ENCODE measurements at regions not wholly inside any gene's neighbourhood (a gene's known extent, or its start where the extent isn't known, plus 50 kb on each side); places are given as distances from the start of the nearest gene placed in this dataset.

DNA sequence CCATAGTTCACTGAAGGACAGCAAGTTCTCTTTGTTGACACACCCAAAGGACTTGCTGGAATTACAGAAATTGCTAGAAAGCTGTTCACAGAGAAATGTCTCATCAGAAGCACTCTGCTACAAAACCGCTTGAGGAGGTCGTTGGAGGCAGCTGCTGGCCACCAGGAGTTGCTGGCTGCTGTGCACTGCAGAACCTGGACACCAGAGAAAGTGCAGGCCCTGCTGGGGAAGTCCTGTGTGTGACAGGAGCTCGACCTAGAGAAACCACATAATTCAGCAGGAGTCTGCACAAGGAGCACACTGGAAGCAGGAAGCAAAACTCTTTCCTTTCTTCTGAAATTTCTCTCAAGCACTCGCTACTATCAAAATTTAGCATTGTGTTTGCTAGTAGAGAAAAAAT lies 461.5 kb upstream of the GHITM start:
- H3K4me1 Mint-ChIP-seq = no peaks in the 10 kb centered on the region
- no peak for DNase-seq (ENCODE audit: low read depth, low spot score)

DNA sequence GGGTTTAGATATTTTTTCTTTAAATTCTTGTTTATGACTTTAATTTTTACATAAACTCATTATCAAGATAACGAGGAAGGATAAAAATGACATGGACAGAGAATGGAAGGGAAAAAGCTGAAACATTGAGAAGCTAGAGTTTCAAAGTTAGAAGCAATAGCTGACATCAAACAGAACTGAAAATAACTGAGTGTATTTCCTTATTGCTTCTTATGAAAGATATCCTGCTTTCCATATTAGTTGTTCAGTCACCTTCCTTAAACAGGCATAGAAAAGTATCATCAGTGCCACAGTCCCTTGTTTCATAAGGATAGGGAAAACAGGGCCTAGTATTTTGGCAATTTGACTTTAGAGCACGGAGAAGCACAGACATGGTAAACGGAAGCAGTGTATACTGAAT lies 460.5 kb upstream of the GHITM start:
- Mint-ChIP-seq H3K36me3 (ENCODE audit: low read depth) (no peaks in the 10 kb centered on the region), H3K4me1 (no peaks in the 10 kb centered on the region), H3K4me3 (no peak overlapping the region), H3K9me3 (no peaks in the 10 kb centered on the region), H3K27ac (ENCODE audit: unreplicated experiment) (no peak overlapping the region), H3K27me3 (ENCODE audit: low read depth) (no peaks in the 10 kb centered on the region)
- TF ChIP-seq, protein P1, sequence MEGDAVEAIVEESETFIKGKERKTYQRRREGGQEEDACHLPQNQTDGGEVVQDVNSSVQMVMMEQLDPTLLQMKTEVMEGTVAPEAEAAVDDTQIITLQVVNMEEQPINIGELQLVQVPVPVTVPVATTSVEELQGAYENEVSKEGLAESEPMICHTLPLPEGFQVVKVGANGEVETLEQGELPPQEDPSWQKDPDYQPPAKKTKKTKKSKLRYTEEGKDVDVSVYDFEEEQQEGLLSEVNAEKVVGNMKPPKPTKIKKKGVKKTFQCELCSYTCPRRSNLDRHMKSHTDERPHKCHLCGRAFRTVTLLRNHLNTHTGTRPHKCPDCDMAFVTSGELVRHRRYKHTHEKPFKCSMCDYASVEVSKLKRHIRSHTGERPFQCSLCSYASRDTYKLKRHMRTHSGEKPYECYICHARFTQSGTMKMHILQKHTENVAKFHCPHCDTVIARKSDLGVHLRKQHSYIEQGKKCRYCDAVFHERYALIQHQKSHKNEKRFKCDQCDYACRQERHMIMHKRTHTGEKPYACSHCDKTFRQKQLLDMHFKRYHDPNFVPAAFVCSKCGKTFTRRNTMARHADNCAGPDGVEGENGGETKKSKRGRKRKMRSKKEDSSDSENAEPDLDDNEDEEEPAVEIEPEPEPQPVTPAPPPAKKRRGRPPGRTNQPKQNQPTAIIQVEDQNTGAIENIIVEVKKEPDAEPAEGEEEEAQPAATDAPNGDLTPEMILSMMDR (conservative IDR thresholded peaks at IDR 0.05) = no peak
- no peak for DNase-seq (ENCODE audit: low read depth, low spot score)

More for the DNA sequence above, 461.5 kb upstream of the GHITM start:
- TF ChIP-seq, protein P1 (conservative IDR thresholded peaks at IDR 0.05) = no peak
- Mint-ChIP-seq H3K9me3 (no peaks in the 10 kb centered on the region), H3K4me3 (no peak overlapping the region), H3K27ac (ENCODE audit: unreplicated experiment) (no peak overlapping the region), H3K36me3 (ENCODE audit: low read depth) (no peaks in the 10 kb centered on the region), H3K27me3 (ENCODE audit: low read depth) (no peaks in the 10 kb centered on the region)

DNA sequence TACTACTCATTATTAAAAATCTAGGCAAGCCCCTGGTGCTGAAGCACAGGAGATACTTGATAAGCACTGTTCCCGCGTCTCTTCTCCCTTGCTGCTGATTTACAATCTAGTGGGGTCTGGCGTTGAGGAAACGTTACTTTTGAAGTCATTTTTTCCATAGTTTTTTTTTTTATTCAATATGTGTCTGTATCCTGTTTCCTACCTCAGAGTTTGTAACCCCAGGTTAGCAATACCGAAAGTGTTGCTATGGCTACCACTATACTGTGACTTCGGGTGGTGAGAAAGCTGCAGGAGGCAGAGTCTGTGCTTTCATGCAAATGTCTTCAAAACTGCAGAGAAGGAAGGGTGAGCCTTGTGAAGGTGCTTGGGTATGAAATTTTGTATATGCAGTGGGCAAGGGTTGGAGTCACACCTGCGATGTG lies 458.8 kb upstream of the GHITM start:
- no peak overlapping the region for H3K4me3 Mint-ChIP-seq
- TF ChIP-seq, protein P1 (conservative IDR thresholded peaks at IDR 0.05) = no peak
- H3K27me3 Mint-ChIP-seq (ENCODE audit: low read depth) = no peaks in the 10 kb centered on the region
- no peak overlapping the region for H3K27ac Mint-ChIP-seq (ENCODE audit: unreplicated experiment)
- no peaks in the 10 kb centered on the region for H3K4me1 Mint-ChIP-seq
- no peak for DNase-seq (ENCODE audit: low read depth, low spot score)
- H3K9me3 Mint-ChIP-seq = no peaks in the 10 kb centered on the region
- no peaks in the 10 kb centered on the region for H3K36me3 Mint-ChIP-seq (ENCODE audit: low read depth)

DNA sequence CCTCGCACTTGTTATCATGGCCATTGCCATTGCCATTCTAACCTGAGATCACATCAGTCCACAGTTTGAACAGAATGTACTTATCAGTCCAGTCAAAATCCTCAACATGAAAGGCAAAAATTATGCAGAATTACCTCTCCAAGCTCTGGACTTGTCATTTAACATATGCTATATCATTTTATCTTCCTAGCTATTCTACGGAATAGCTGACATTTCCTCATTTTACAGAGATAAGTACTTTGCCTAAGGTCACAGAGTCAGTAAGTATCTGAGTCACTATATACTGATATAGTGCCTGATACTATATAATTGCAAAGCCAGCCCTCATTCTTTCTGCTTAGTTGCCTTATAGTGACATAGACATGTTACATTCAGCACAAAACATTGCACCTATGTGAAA lies 456.9 kb upstream of the GHITM start:
- DNase-seq (ENCODE audit: low read depth, low spot score) = no peak
- TF ChIP-seq, protein P1 (conservative IDR thresholded peaks at IDR 0.05) = no peak
- no peak overlapping the region for H3K27ac Mint-ChIP-seq (ENCODE audit: unreplicated experiment)
- no peaks in the 10 kb centered on the region for H3K27me3 Mint-ChIP-seq (ENCODE audit: low read depth)
- no peak overlapping the region for H3K4me3 Mint-ChIP-seq
- H3K9me3 Mint-ChIP-seq = no peaks in the 10 kb centered on the region
- no peaks in the 10 kb centered on the region for H3K36me3 Mint-ChIP-seq (ENCODE audit: low read depth)
- H3K4me1 Mint-ChIP-seq = no peaks in the 10 kb centered on the region

DNA sequence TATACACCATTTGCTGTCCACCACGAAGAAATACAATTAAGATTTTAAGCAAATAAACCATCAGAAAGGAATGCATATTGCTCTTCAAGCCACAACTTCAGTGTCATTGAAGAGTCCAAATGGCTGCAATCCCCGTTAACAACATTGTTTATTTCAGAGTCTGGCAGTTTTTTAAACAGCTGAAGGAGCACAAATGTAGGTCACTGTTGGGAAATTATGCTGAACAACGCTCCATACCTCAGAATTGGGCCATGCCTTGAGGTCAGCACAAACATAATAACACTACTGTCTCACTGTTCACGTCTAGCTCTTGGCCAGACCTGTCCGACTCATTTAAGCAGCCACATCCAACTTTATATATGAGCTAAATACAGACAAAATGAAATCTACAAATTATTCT lies 453.9 kb upstream of the GHITM start:
- Mint-ChIP-seq H3K4me3 (no peak overlapping the region), H3K27ac (ENCODE audit: unreplicated experiment) (no peak overlapping the region), H3K9me3 (no peaks in the 10 kb centered on the region), H3K36me3 (ENCODE audit: low read depth) (no peaks in the 10 kb centered on the region), H3K4me1 (no peaks in the 10 kb centered on the region), H3K27me3 (ENCODE audit: low read depth) (no peaks in the 10 kb centered on the region)
- DNase-seq (ENCODE audit: low read depth, low spot score) = no peak
- TF ChIP-seq, protein P1 (conservative IDR thresholded peaks at IDR 0.05) = no peak
